ENCODE measurements at regions not wholly inside any gene's neighbourhood (a gene's known extent, or its start where the extent isn't known, plus 50 kb on each side); places are given as distances from the start of the nearest gene placed in this dataset.
A peak's percentile ranks its signal among the peaks of the same experiment; 100 is the strongest.

DNA sequence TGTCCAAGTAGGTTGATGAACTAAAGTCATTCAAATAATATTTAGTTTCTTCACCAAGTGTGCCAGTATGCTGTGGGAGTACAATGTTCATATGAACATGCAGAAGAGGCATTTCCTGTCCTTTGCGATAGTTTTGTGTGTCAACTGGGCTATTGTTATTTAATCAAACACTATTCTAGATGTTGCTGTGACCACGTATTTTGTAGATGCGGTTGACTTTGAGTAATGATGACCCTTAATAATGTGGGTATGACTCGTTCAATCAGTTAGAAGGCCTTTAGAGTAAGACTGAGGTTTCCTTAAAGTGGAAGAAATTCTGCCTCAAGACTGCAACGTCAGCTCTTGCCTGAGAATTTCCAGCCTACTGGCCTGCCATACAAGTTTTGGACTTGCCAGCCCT, 470.7 kb upstream of the CBLB start:
- DNase-seq, result no peak
- Histone ChIP-seq H2AFZ (ENCODE audit: low read depth, low read length) (no peak overlapping the region), H3K4me2 (ENCODE audit: insufficient read depth, low read length) (no peak overlapping the region), H3K27ac (ENCODE audit: low read length) (no peak overlapping the region), H4K20me1 (ENCODE audit: insufficient read depth, low read length) (no peaks in the 10 kb centered on the region), H3K9ac (ENCODE audit: low read depth, low read length) (no peak overlapping the region), H3K4me1 (ENCODE audit: insufficient read depth, low read length) (peaks cover 10% of the 10 kb centered on the region), H3K27me3 (ENCODE audit: insufficient read depth, low read length, poor library complexity) (no peaks in the 10 kb centered on the region), H3K36me3 (ENCODE audit: insufficient read depth, low read length) (no peaks in the 10 kb centered on the region), H3K79me2 (ENCODE audit: insufficient read depth, low read length) (no peaks in the 10 kb centered on the region), H3K9me3 (ENCODE audit: insufficient read depth, low read length, severe bottlenecking) (no peaks in the 10 kb centered on the region), H3K4me3 (ENCODE audit: low read depth in 1 of 2, low read length in 2 of 2) (no peak overlapping the region)
- no peak for ATAC-seq (ENCODE audit: insufficient read depth, low read depth)
- TF ChIP-seq EZH2 (IDR thresholded peaks at IDR 0.05; ENCODE audit: borderline replicate concordance, low read depth, low read length, severe bottlenecking), result no peak
- TF ChIP-seq, protein P1, sequence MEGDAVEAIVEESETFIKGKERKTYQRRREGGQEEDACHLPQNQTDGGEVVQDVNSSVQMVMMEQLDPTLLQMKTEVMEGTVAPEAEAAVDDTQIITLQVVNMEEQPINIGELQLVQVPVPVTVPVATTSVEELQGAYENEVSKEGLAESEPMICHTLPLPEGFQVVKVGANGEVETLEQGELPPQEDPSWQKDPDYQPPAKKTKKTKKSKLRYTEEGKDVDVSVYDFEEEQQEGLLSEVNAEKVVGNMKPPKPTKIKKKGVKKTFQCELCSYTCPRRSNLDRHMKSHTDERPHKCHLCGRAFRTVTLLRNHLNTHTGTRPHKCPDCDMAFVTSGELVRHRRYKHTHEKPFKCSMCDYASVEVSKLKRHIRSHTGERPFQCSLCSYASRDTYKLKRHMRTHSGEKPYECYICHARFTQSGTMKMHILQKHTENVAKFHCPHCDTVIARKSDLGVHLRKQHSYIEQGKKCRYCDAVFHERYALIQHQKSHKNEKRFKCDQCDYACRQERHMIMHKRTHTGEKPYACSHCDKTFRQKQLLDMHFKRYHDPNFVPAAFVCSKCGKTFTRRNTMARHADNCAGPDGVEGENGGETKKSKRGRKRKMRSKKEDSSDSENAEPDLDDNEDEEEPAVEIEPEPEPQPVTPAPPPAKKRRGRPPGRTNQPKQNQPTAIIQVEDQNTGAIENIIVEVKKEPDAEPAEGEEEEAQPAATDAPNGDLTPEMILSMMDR (IDR thresholded peaks at IDR 0.05; ENCODE audit: borderline replicate concordance, extremely low read depth, low read length, poor library complexity, severe bottlenecking), result no peak

DNA sequence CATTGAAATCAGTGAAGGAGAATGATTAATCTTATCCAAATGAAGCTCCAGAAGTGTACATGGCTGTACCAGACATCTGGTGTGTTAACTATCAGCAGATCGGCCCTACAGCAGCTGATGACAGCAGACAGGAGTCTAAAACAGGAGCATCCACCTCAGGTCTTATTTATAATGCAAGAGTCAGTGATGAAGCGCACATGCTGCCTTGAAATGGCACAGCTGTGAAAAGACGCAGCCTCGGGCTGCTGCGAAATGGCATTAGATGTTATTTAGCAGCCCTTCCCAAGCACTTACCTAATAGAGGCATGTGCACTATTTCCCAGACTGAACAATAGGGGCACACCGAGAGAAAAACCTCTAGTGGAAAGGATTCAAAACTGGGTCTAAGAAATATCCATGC, 472.3 kb upstream of the CBLB start:
- ATAC-seq (ENCODE audit: insufficient read depth, low read depth) (no peak), DNase-seq (no peak)
- Histone ChIP-seq H3K9ac (ENCODE audit: low read depth, low read length) (no peak overlapping the region), H3K79me2 (ENCODE audit: insufficient read depth, low read length) (no peaks in the 10 kb centered on the region), H2AFZ (ENCODE audit: low read depth, low read length) (0 out of 2 replicates have a peak overlapping the region, but pooled peaks have one; percentile 14), H3K4me1 (ENCODE audit: insufficient read depth, low read length) (peaks cover 10% of the 10 kb centered on the region), H3K9me3 (ENCODE audit: insufficient read depth, low read length, severe bottlenecking) (no peaks in the 10 kb centered on the region), H3K4me2 (ENCODE audit: insufficient read depth, low read length) (no peak overlapping the region), H3K36me3 (ENCODE audit: insufficient read depth, low read length) (no peaks in the 10 kb centered on the region), H4K20me1 (ENCODE audit: insufficient read depth, low read length) (no peaks in the 10 kb centered on the region), H3K4me3 (ENCODE audit: low read depth in 1 of 2, low read length in 2 of 2) (no peak overlapping the region), H3K27me3 (ENCODE audit: insufficient read depth, low read length, poor library complexity) (no peaks in the 10 kb centered on the region), H3K27ac (ENCODE audit: low read length) (no peak overlapping the region)
- TF ChIP-seq, protein P1 (IDR thresholded peaks at IDR 0.05; ENCODE audit: borderline replicate concordance, extremely low read depth, low read length, poor library complexity, severe bottlenecking), result no peak
- TF ChIP-seq EZH2 (IDR thresholded peaks at IDR 0.05; ENCODE audit: borderline replicate concordance, low read depth, low read length, severe bottlenecking), result no peak

DNA sequence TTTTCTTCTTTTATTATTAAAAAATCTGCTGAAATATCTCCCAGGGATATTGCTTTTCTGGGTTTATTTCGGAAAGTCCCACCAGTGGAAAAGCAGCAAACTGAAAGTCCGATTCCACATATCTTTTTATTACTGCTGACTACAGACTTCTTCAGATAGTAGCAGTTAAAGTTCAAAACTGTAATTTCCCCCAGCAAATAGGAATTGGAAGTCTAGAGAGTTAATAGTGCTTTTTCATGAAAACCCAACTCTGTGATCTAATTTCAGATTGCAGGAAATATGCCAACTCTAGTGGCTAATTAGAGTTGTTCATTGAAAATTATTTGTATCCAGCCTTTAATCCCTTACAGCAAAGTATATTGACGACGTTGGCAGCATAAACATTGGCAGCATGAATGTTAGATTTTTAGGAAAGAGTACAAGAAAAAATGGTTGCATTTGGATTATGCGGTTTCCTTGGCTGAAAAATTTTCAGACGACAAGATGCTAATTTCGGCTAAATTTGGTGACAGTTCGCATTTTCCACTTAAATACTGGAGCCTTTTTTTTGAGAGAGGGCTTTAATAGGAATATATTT, 472.9 kb upstream of the CBLB start:
- no peak overlapping the region for H2AFZ ChIP-seq (ENCODE audit: low read depth, low read length)
- H4K20me1 ChIP-seq (ENCODE audit: insufficient read depth, low read length), result no peaks in the 10 kb centered on the region

More for the DNA sequence above, 472.9 kb upstream of the CBLB start:
- no peak for DNase-seq
- ATAC-seq (ENCODE audit: insufficient read depth, low read depth), result no peak
- Histone ChIP-seq H3K4me2 (ENCODE audit: insufficient read depth, low read length) (no peak overlapping the region), H3K4me1 (ENCODE audit: insufficient read depth, low read length) (peaks cover 10% of the 10 kb centered on the region), H3K79me2 (ENCODE audit: insufficient read depth, low read length) (no peaks in the 10 kb centered on the region), H3K27ac (ENCODE audit: low read length) (no peak overlapping the region), H3K36me3 (ENCODE audit: insufficient read depth, low read length) (no peaks in the 10 kb centered on the region), H3K4me3 (ENCODE audit: low read depth in 1 of 2, low read length in 2 of 2) (no peak overlapping the region), H3K9ac (ENCODE audit: low read depth, low read length) (no peak overlapping the region), H3K27me3 (ENCODE audit: insufficient read depth, low read length, poor library complexity) (no peaks in the 10 kb centered on the region), H3K9me3 (ENCODE audit: insufficient read depth, low read length, severe bottlenecking) (no peaks in the 10 kb centered on the region)
- TF ChIP-seq, protein P1 (IDR thresholded peaks at IDR 0.05; ENCODE audit: borderline replicate concordance, extremely low read depth, low read length, poor library complexity, severe bottlenecking), result no peak
- no peak for TF ChIP-seq EZH2 (IDR thresholded peaks at IDR 0.05; ENCODE audit: borderline replicate concordance, low read depth, low read length, severe bottlenecking)
